Thyroid gland (tissue), 4 donors: ENCODE measurements at regions not wholly inside any gene's neighbourhood (a gene's known extent, or its start where the extent isn't known, plus 50 kb on each side); places are given as distances from the start of the nearest gene placed in this dataset.

Experiments
- DNase-seq, 2 donors: peaks; one replicate each; pipeline ENCODE4 v3.0.0-alpha.2; 2019
- H3K27ac ChIP-seq, 3 donors: fragments of 200-600 bp; sonication (generic); 1 replicate in 2 of 3; 2 replicates in 1 of 3; pipeline ENCODE4 v1.5.1; 2016 to 2019; ENCODE audit warnings: mild to moderate bottlenecking in 1 of 3, moderate library complexity in 1 of 3
- H3K27me3 ChIP-seq: fragments of 200-600 bp; sonication (generic); one replicate; pipeline ENCODE4 v1.5.1; 2019
- H3K36me3 ChIP-seq, 2 donors: fragments of 200-600 bp; sonication (generic); one replicate each; pipeline ENCODE4 v1.5.1; 2016 to 2019
- H3K4me1 ChIP-seq, 2 donors: fragments of 200-600 bp; sonication (generic); one replicate each; pipeline ENCODE4 v1.5.1; 2017 to 2019
- H3K4me3 ChIP-seq, 3 donors: fragments of 200-600 bp; sonication (generic); replicated peaks in 1 of 3; 1 replicate in 2 of 3; 2 replicates in 1 of 3; pipeline ENCODE4 v1.5.1; 2016; ENCODE audit warnings: mild to moderate bottlenecking in 1 of 3
- H3K9me3 ChIP-seq: fragments of 200-600 bp; sonication (generic); one replicate; pipeline ENCODE4 v1.5.1; 2017
- CTCF ChIP-seq, 6 experiments: fragments of 200-600 bp in 3 of 6; fragments of 450-650 bp in 3 of 6; sonication (generic) in 3 of 6; IDR thresholded peaks; one replicate each; pipeline ENCODE4 v1.5.1; 2016 to 2019; ENCODE audit warnings: antibody characterized with exemption in 6 of 6, mild to moderate bottlenecking in 2 of 6, inconsistent platforms in 1 of 6, moderate library complexity in 1 of 6
- POLR2A ChIP-seq, 2 donors: fragments of 450-650 bp; IDR thresholded peaks; one replicate each; pipeline ENCODE4 v1.6.1; 2017; ENCODE audit warnings: antibody characterized with exemption in 2 of 2, mild to moderate bottlenecking in 2 of 2, moderate library complexity in 1 of 2
- WGBS, 2 donors: methylation state at CpG; one replicate each; pipeline ENCODE4 v1.1.5; 2017; 5-methylcytosine and 5-hydroxymethylcytosine counted together
- intact Hi-C: fragments of 100-400 bp; cut with DNase I; formaldehyde crosslinking; loops from one replicate; pipeline ENCODE4 v1.15.1; 2023

GRCh38 chr13:28586439-28587173 is 72.3 kb upstream of the POMP start:
- intact Hi-C loops, result no loop called here
- Histone ChIP-seq H3K36me3 (no peaks in the 10 kb centered on the region), H3K27ac (no peak overlapping the region), H3K4me3 (no peak overlapping the region), H3K9me3 (no peaks in the 10 kb centered on the region), H3K27me3 (no peaks in the 10 kb centered on the region), H3K4me1 (peaks cover 0 to 11% of the 10 kb centered on the region in 2 donors)
- 61 to 70% methylated on average over 6 of the region's 6 CpGs for WGBS, 2 donors
- DNase-seq, result no peak
- TF ChIP-seq POLR2A (IDR thresholded peaks at IDR 0.05), result no peak
- no peak for TF ChIP-seq CTCF (IDR thresholded peaks at IDR 0.05)

DNA sequence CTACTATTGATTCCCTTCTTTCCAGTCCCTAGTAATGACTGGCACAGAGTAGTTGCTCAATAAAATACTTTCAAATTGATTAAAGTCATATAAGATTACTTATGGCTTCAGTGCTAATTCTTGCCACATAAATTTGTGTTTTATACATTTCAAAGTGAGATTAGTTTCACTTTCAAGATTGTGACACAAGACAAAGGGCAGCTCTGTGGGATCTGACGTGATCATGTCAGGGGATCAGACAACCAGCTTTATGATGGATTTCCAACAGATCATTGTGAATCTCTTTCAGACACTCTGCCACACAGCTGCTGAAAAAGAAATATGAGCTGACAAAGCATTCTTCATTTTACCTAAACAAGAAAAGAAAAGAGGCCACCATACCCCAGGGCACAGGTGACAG is 73.4 kb upstream of the POMP start:
- Histone ChIP-seq H3K9me3 (no peaks in the 10 kb centered on the region), H3K27ac (no peak overlapping the region), H3K27me3 (no peaks in the 10 kb centered on the region), H3K36me3 (no peaks in the 10 kb centered on the region), H3K4me1 (peaks cover 0 to 14% of the 10 kb centered on the region in 2 donors), H3K4me3 (no peak overlapping the region)
- DNase-seq, result no peak
- TF ChIP-seq POLR2A (IDR thresholded peaks at IDR 0.05) (no peak), CTCF (IDR thresholded peaks at IDR 0.05) (no peak)
- WGBS, 2 donors, result 76 to 90% methylated on average over 1 of the region's 1 CpG
- intact Hi-C loops, result no loop called here

DNA sequence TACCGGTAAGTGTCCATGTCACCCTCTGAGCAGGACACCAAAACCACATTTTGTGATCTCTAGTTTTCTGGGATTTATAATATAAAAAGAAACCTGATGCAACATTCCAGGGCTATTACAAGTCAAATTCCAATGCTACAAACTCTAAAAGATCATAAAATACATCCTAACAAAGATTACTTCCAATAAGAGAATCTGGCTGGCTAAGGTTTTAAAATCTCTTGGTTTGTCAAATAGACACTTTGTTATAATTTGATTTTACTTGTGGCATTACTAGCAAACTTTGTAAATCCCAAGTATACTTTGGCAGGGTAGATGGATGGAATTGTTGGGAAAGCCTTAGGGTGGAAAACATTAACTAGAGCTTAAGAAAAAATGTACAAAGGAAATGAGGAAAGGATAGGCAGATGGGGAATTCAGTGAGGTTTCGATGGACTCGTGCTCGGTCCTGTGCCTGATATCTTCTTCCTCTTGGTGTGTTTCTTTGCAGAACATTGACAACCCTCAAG is 74.0 kb upstream of the POMP start:
- Histone ChIP-seq H3K9me3 (no peaks in the 10 kb centered on the region), H3K27ac (no peak overlapping the region), H3K36me3 (no peaks in the 10 kb centered on the region), H3K4me3 (no peak overlapping the region), H3K27me3 (no peaks in the 10 kb centered on the region), H3K4me1 (peaks cover 2 to 20% of the 10 kb centered on the region in 2 donors)
- 86 to 88% methylated on average over 4 of the region's 4 CpGs for WGBS, 2 donors
- intact Hi-C loops, result no loop called here
- no peak for DNase-seq
- TF ChIP-seq CTCF (IDR thresholded peaks at IDR 0.05), result no peak

DNA sequence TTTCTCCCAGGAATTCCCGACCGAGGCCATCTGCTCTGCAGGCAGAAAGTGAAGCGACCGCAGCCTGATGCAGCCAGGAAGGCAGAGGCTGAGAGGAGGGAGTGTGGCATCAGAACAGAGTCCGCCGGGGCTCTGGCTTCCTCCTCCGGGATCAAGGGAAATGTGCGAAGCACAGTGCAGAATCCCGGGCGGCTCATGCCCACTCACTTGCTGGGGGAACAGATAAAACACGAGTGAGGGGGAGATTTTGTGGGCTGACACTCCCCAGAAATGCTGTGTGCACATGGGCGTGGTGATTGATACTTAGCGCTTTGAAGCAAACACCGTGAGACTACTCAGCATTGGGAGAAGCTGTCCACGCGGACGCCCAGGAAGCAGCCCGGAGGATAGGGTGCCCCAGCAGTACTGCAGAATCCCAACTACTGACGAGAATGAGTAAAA is 75.3 kb upstream of the POMP start:
- DNase-seq, result no peak
- TF ChIP-seq POLR2A (IDR thresholded peaks at IDR 0.05), result no peak
- no peak for TF ChIP-seq CTCF (IDR thresholded peaks at IDR 0.05)
- intact Hi-C loops, result no loop called here
- 67 to 76% methylated on average over 19 of the region's 19 CpGs for WGBS, 2 donors
- Histone ChIP-seq H3K4me3 (no peak overlapping the region), H3K9me3 (no peaks in the 10 kb centered on the region), H3K36me3 (no peaks in the 10 kb centered on the region), H3K4me1 (peaks cover 10 to 30% of the 10 kb centered on the region in 2 donors), H3K27ac (no peak overlapping the region), H3K27me3 (no peaks in the 10 kb centered on the region)

- no peak for DNase-seq
- H3K9me3 ChIP-seq, result no peaks in the 10 kb centered on the region
- TF ChIP-seq CTCF (IDR thresholded peaks at IDR 0.05) (no peak), POLR2A (IDR thresholded peaks at IDR 0.05) (no peak)
- H3K4me1 ChIP-seq, result peaks cover 10 to 30% of the 10 kb centered on the region in 2 donors
- 79 to 81% methylated on average over 8 of the region's 8 CpGs for WGBS, 2 donors
- no peak overlapping the region for H3K27ac ChIP-seq
- no peaks in the 10 kb centered on the region for H3K36me3 ChIP-seq
- H3K4me3 ChIP-seq, result no peak overlapping the region
- H3K27me3 ChIP-seq, result no peaks in the 10 kb centered on the region
- intact Hi-C loops, result no loop called here
Measured at GRCh38 chr13:28582892-28583240, 76.1 kb upstream of the POMP start.
